HEK293 (cell line): ENCODE measurements at regions not wholly inside any gene's neighbourhood (a gene's known extent, or its start where the extent isn't known, plus 50 kb on each side); places are given as distances from the start of the nearest gene placed in this dataset.

ENCODE experiments used
- CTCF ChIA-PET: fragments of 350-600 bp; formaldehyde crosslinking; extraction: SDS; loops from one replicate; lab custom pipeline; 2021; ENCODE audit warnings: antibody characterized with exemption; lab: Yijun Ruan, JAX
- POLR2A ChIA-PET: fragments of 300-600 bp; formaldehyde crosslinking; extraction: SDS; loops from one replicate; lab custom pipeline; 2020; ENCODE audit warnings: antibody characterized with exemption, inconsistent platforms; lab: Yijun Ruan, JAX
- H3K27ac ChIP-seq: fragments of 200-500 bp; sonication (Bioruptor generic); 2 replicates; pipeline ENCODE4 v1.5.1; 2014; ENCODE audit warnings: low read depth, low read length, control low read depth, inconsistent platforms; ENCODE audit errors: extremely low read depth
- H3K36me3 ChIP-seq, 2 experiments: fragments of 200-500 bp in 1 of 2; sonication (Bioruptor generic) in 1 of 2; 1 replicate in 1 of 2; 2 replicates in 1 of 2; pipeline ENCODE4 v1.5.1; 2014 to 2017; ENCODE audit warnings: inconsistent platforms in 2 of 2, low read length in 2 of 2; ENCODE audit not compliant: control insufficient read depth in 2 of 2, insufficient read depth in 1 of 2
- H3K4me1 ChIP-seq: fragments of 200-500 bp; sonication (Bioruptor generic); 2 replicates; pipeline ENCODE4 v1.5.1; 2014; ENCODE audit warnings: mild to moderate bottlenecking, low read length, inconsistent platforms; ENCODE audit not compliant: control insufficient read depth, insufficient read depth
- H3K4me3 ChIP-seq: 2 replicates; pipeline ENCODE4 v1.5.1; 2011; ENCODE audit warnings: low read depth, mild to moderate bottlenecking, control low read depth, low read length, moderate library complexity
- H3K9me3 ChIP-seq: fragments of 200-500 bp; sonication (Bioruptor generic); 2 replicates; pipeline ENCODE4 v1.5.1; 2014; ENCODE audit warnings: low read depth, low read length, inconsistent platforms; ENCODE audit not compliant: control insufficient read depth, insufficient read depth
- BCL6B ChIP-seq: fragments of 450-650 bp; formaldehyde crosslinking; IDR thresholded peaks from 2 replicates; pipeline ENCODE4 v1.5.1; 2017; ENCODE audit warnings: missing biosample characterization, missing genetic modification characterization
- CTCF ChIP-seq: fragments of 450-650 bp; formaldehyde crosslinking; IDR thresholded peaks from 2 replicates; pipeline ENCODE4 v1.5.1; 2016; ENCODE audit warnings: missing biosample characterization, missing genetic modification characterization
- GLIS2 ChIP-seq: fragments of 450-650 bp; formaldehyde crosslinking; IDR thresholded peaks from 2 replicates; pipeline ENCODE4 v1.5.1; 2016; ENCODE audit warnings: missing biosample characterization, missing genetic modification characterization
- HIC1 ChIP-seq: fragments of 450-650 bp; formaldehyde crosslinking; IDR thresholded peaks from 2 replicates; pipeline ENCODE4 v1.5.1; 2016; ENCODE audit warnings: missing biosample characterization, missing genetic modification characterization
- HOXC10 ChIP-seq: sonication (generic); formaldehyde crosslinking; IDR thresholded peaks from 2 replicates; pipeline ENCODE4 v1.8.1; 2023; ENCODE audit warnings: mild to moderate bottlenecking, missing genetic modification reagents
- HOXD13 ChIP-seq: sonication (generic); formaldehyde crosslinking; IDR thresholded peaks from 2 replicates; pipeline ENCODE4 v1.8.0; 2022; ENCODE audit warnings: missing genetic modification reagents, borderline replicate concordance
- KLF1 ChIP-seq: fragments of 450-650 bp; formaldehyde crosslinking; IDR thresholded peaks from 2 replicates; pipeline ENCODE4 v1.5.1; 2016; ENCODE audit warnings: missing biosample characterization, missing genetic modification characterization
- KLF8 ChIP-seq: fragments of 450-650 bp; formaldehyde crosslinking; IDR thresholded peaks from 2 replicates; pipeline ENCODE4 v1.5.1; 2016; ENCODE audit warnings: missing biosample characterization, missing genetic modification characterization
- PATZ1 ChIP-seq: fragments of 450-650 bp; formaldehyde crosslinking; IDR thresholded peaks from 2 replicates; pipeline ENCODE4 v1.5.1; 2016; ENCODE audit warnings: missing biosample characterization, missing genetic modification characterization
- PRDM6 ChIP-seq: fragments of 450-650 bp; formaldehyde crosslinking; IDR thresholded peaks from 2 replicates; pipeline ENCODE4 v1.5.1; 2017; ENCODE audit warnings: missing biosample characterization, missing genetic modification characterization
- SP7 ChIP-seq: fragments of 450-650 bp; formaldehyde crosslinking; IDR thresholded peaks from 2 replicates; pipeline ENCODE4 v1.5.1; 2016; ENCODE audit warnings: missing biosample characterization, missing genetic modification characterization
- TRIM28 ChIP-seq: IDR thresholded peaks from 2 replicates; pipeline ENCODE4 v1.6.1; 2011; ENCODE audit warnings: low read length, control low read depth, borderline replicate concordance
- ZBTB10 ChIP-seq: fragments of 450-650 bp; formaldehyde crosslinking; IDR thresholded peaks from 2 replicates; pipeline ENCODE4 v1.5.1; 2016; ENCODE audit warnings: missing biosample characterization, missing genetic modification characterization
- ZBTB8A ChIP-seq: fragments of 450-650 bp; formaldehyde crosslinking; IDR thresholded peaks from 2 replicates; pipeline ENCODE4 v1.5.1; 2016; ENCODE audit warnings: missing biosample characterization, missing genetic modification characterization
- ZFHX2 ChIP-seq: fragments of 450-650 bp; formaldehyde crosslinking; conservative IDR thresholded peaks from 2 replicates; pipeline ENCODE4 v1.5.1; 2016; ENCODE audit warnings: missing biosample characterization, missing genetic modification characterization
- ZFP3 ChIP-seq: fragments of 450-650 bp; formaldehyde crosslinking; IDR thresholded peaks from 2 replicates; pipeline ENCODE4 v1.5.1; 2016; ENCODE audit warnings: low read depth, missing biosample characterization, missing genetic modification characterization
- ZFP69B ChIP-seq: fragments of 450-650 bp; formaldehyde crosslinking; IDR thresholded peaks from 2 replicates; pipeline ENCODE4 v1.5.1; 2016; ENCODE audit warnings: missing biosample characterization, missing genetic modification characterization
- ZNF169 ChIP-seq: fragments of 450-650 bp; formaldehyde crosslinking; IDR thresholded peaks from 2 replicates; pipeline ENCODE4 v1.5.1; 2016; ENCODE audit warnings: missing biosample characterization, missing genetic modification characterization
- ZNF211 ChIP-seq: fragments of 450-650 bp; formaldehyde crosslinking; IDR thresholded peaks from 2 replicates; pipeline ENCODE4 v1.5.1; 2016; ENCODE audit warnings: low read depth, missing biosample characterization, missing genetic modification characterization
- ZNF548 ChIP-seq: fragments of 450-650 bp; formaldehyde crosslinking; IDR thresholded peaks from 2 replicates; pipeline ENCODE4 v1.5.1; 2016; ENCODE audit warnings: missing biosample characterization, missing genetic modification characterization
- ZNF571 ChIP-seq: fragments of 450-650 bp; formaldehyde crosslinking; IDR thresholded peaks from 2 replicates; pipeline ENCODE4 v1.5.0; 2017; ENCODE audit warnings: missing biosample characterization, missing genetic modification characterization
- ZNF660 ChIP-seq: fragments of 450-650 bp; IDR thresholded peaks from 2 replicates; pipeline ENCODE4 v1.5.1; 2018; ENCODE audit warnings: missing biosample characterization, mild to moderate bottlenecking, missing genetic modification characterization
- ZNF747 ChIP-seq: fragments of 450-650 bp; formaldehyde crosslinking; IDR thresholded peaks from 2 replicates; pipeline ENCODE4 v1.5.1; 2016; ENCODE audit warnings: missing biosample characterization, missing genetic modification characterization

- Histone ChIP-seq H3K36me3 (no peaks in the 10 kb centered on the region), H3K27ac (no peak overlapping the region), H3K4me1 (no peaks in the 10 kb centered on the region), H3K9me3 (no peaks in the 10 kb centered on the region), H3K4me3 (no peak overlapping the region)
- TF ChIP-seq ZNF548 (tag by site-specific recombination) (no peak), HOXD13 (CRISPR knock-in tag) (no peak), BCL6B (tag by site-specific recombination) (no peak), PRDM6 (no peak), CTCF (no peak), ZFP3 (tag by site-specific recombination) (no peak), TRIM28 (no peak), ZBTB10 (no peak), HOXC10 (CRISPR knock-in tag) (no peak), ZNF571 (tag by site-specific recombination) (no peak), ZFP69B (tag by site-specific recombination) (no peak), KLF1 (tag by site-specific recombination) (no peak)
- POLR2A ChIA-PET = interaction anchor here (0.6 kb wide), 1 partner anchor 139 kb away, joined by 3 read pairs; no protein-coding TSS in a partner anchor
- CTCF ChIA-PET = interaction anchor here (0.6 to 1.9 kb wide), 4 partner anchors 8 to 323 kb away, joined by 3 to 8 read pairs (median 4); no protein-coding TSS in a partner anchor
Measured at GRCh38 chr6:28693033-28693750, 167.5 kb downstream of the GPX5 start.

GRCh38 chr6:28693751-28694443 is 168.2 kb downstream of the GPX5 start:
- POLR2A ChIA-PET = no interaction called here
- no peak for TF ChIP-seq HIC1
- no peak for TF ChIP-seq ZNF747
- TF ChIP-seq ZBTB8A (tag by site-specific recombination) = no peak
- no peak for TF ChIP-seq SP7
- no peak for TF ChIP-seq KLF8 (tag by site-specific recombination)
- TF ChIP-seq ZNF169 (tag by site-specific recombination) = no peak
- TF ChIP-seq PATZ1 (tag by site-specific recombination) = no peak
- no peak for TF ChIP-seq GLIS2 (tag by site-specific recombination)
- no peak for TF ChIP-seq ZNF211 (tag by site-specific recombination)
- no peak for TF ChIP-seq ZNF660
- TF ChIP-seq ZFHX2 (tag by site-specific recombination) = no peak
- CTCF ChIA-PET = interaction anchor here (0.6 to 1.9 kb wide), 5 partner anchors 9 to 548 kb away, joined by 3 to 12 read pairs (median 5); no protein-coding TSS in a partner anchor

More at GRCh38 chr6:28693751-28694443, 168.2 kb downstream of the GPX5 start:
- Histone ChIP-seq H3K36me3 (no peaks in the 10 kb centered on the region), H3K27ac (no peak overlapping the region), H3K4me3 (no peak overlapping the region), H3K4me1 (no peaks in the 10 kb centered on the region), H3K9me3 (no peaks in the 10 kb centered on the region)
